GM12865 (cell line): ENCODE measurements at regions not wholly inside any gene's neighbourhood (a gene's known extent, or its start where the extent isn't known, plus 50 kb on each side); places are given as distances from the start of the nearest gene placed in this dataset.

Experiments used
- DNase-seq: peaks from one replicate; pipeline ENCODE4 v3.0.0; 2010; ENCODE audit warnings: low read depth
- H3K4me3 ChIP-seq: 2 replicates; pipeline ENCODE4 v1.5.1; 2011; ENCODE audit warnings: mild to moderate bottlenecking, low read depth, low read length, control low read depth
- TF ChIP-seq, protein P1 (sequence below): IDR thresholded peaks from 2 replicates; pipeline ENCODE4 v1.5.1; 2011; ENCODE audit warnings: low read length, control low read depth, low read depth, inconsistent platforms; ENCODE audit not compliant: insufficient read depth; ENCODE audit errors: missing control alignments

- TF ChIP-seq, protein P1, sequence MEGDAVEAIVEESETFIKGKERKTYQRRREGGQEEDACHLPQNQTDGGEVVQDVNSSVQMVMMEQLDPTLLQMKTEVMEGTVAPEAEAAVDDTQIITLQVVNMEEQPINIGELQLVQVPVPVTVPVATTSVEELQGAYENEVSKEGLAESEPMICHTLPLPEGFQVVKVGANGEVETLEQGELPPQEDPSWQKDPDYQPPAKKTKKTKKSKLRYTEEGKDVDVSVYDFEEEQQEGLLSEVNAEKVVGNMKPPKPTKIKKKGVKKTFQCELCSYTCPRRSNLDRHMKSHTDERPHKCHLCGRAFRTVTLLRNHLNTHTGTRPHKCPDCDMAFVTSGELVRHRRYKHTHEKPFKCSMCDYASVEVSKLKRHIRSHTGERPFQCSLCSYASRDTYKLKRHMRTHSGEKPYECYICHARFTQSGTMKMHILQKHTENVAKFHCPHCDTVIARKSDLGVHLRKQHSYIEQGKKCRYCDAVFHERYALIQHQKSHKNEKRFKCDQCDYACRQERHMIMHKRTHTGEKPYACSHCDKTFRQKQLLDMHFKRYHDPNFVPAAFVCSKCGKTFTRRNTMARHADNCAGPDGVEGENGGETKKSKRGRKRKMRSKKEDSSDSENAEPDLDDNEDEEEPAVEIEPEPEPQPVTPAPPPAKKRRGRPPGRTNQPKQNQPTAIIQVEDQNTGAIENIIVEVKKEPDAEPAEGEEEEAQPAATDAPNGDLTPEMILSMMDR = no peak
- DNase-seq = no peak
- H3K4me3 ChIP-seq = no peak overlapping the region
These were observed 492.5 kb upstream of the ID2 start for GRCh38 chr2:8189316-8189715.

DNA sequence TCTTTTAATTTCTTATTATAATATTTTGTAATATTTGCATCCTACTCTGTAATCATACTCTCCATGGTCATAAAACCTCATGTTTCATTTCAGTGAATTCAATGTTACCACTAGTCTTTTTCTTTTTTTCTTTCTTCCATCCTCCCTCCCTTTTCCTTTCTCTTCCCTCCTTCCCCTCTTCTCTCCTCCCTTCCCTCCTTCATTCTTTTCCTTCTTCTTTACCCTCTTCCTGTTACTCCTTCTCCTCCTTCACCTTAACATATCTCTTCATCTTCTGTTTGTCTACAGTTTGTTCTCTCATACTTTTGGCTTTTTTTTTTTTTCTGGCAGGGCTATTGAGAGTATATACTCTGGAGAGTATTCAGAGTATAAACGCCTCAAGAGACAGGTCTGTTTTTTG, 491.6 kb upstream of the ID2 start:
- H3K4me3 ChIP-seq = no peak overlapping the region
- no peak for DNase-seq
- TF ChIP-seq, protein P1 = no peak

DNA sequence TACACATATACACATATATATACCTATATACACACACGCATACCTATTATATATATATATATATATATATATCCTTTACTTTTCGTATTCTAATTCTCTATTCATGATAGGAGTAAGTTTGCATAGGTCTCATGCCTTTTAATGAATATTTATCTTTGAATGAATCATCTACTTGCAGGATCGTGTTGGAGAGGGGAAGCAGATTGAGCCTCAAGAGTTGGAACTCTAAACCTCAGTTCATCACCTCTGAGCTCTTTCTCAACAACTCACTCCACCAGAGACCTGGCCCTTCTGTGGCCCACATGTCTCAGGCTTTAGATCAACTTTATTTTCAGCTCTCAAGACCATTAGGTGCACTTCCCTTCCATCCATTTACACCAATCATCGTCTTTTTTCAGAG, 490.4 kb upstream of the ID2 start:
- H3K4me3 ChIP-seq = no peak overlapping the region
- TF ChIP-seq, protein P1 = no peak
- DNase-seq = no peak

GRCh38 chr2:8193146-8193545, 488.7 kb upstream of the ID2 start:
- no peak for DNase-seq
- TF ChIP-seq, protein P1 = no peak

GRCh38 chr2:8193686-8194615, 487.9 kb upstream of the ID2 start:
- TF ChIP-seq, protein P1 = no peak
- no peak for DNase-seq

More at GRCh38 chr2:8193146-8193545, 488.7 kb upstream of the ID2 start:
- no peak overlapping the region for H3K4me3 ChIP-seq

DNA sequence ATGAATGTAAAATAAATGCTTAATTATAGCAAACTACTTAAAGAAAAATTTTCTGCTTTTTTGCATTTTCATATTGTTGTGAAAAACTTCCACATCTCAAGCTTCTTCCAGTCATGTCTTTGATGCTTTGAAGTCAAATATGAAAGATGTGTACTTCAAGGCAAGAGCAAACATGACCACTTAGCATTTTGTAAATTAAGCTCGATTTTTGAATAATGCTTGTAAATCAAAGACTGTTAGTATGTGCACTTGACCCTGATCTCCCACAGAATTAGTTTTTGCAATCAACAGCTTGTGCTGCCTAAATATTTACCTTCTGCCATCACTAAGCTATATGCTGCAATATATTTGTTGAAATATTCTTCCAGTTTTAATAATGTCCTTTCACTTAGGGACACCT, 486.1 kb upstream of the ID2 start:
- no peak overlapping the region for H3K4me3 ChIP-seq

More at GRCh38 chr2:8193686-8194615, 487.9 kb upstream of the ID2 start:
- H3K4me3 ChIP-seq = no peak overlapping the region

More for the DNA sequence above, 486.1 kb upstream of the ID2 start:
- TF ChIP-seq, protein P1 = no peak
- DNase-seq = no peak
